NOMO-1 treated with dmso at 0.1 percent for 144 hours (cell line): ENCODE measurements at regions not wholly inside any gene's neighbourhood (a gene's known extent, or its start where the extent isn't known, plus 50 kb on each side); places are given as distances from the start of the nearest gene placed in this dataset.

Experiments used
- DNase-seq: peaks from one replicate; lab custom pipeline; 2025; ENCODE audit not compliant: unreplicated experiment; lab: John Stamatoyannopoulos, UW

- DNase-seq: no peak
These were observed 1127.5 kb downstream of the GRIK2 start for GRCh38 chr6:102520966-102521365.

GRCh38 chr6:102517506-102517905, 1124.0 kb downstream of the GRIK2 start:
- no peak for DNase-seq

DNA sequence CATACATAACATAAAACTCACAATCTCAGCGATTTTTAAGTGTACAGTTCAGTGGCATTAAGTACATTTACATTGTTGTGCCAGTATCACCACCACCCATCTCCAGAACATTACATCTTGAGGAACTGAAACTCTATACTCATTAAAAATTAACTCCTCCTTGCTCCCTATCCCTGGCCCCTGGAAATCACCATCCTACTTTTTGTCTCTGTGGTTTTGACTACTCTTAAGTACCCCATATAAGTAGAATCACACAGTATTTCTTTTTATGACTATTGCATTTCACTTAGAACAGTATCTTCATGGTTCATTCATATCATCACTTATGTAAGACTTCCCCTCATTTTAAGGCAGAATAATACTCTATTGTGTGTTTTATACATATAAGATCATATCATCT, 1108.1 kb downstream of the GRIK2 start:
- DNase-seq: no peak

DNA sequence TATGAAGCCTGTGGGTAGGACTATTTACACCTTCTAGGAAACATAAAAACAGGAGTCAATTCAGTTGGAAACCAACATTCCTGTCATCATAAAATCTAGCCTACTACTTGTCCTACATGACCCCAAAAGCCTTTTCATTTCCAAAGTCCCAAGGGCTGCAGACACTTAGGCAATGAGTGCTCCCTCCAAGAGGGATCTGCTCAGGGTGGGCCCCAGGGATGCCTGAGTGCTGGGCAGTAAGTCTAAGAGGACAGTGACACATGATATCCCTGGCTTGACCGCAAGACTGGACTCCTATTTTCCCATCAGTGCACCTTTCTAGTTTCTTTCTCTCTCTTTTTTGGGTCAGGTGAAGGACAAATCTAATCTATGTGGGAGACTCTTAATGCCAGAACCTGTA, 1101.3 kb downstream of the GRIK2 start:
- no peak for DNase-seq

GRCh38 chr6:102493485-102493884, 1100.0 kb downstream of the GRIK2 start:
- DNase-seq: no peak

GRCh38 chr6:102488729-102489128, 1095.2 kb downstream of the GRIK2 start:
- no peak for DNase-seq

DNA sequence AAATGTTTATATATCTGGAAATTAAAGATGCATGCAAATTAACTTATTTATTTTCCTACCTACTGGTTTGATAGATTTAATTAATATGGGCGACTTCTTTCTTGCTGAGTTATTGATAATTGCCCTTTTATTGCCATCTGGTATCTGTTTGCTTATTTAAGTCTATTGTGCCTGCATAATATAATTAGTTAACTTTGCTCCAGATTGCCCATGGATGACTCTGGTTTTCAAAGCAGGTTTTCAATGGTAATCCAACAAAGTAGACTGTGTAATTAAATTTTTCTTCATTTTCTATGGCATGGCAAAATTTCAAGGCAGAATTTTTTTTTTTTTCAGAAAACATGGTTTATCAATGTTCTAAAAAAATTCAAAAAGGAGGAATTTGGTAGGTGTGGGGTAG, 1092.0 kb downstream of the GRIK2 start:
- no peak for DNase-seq

GRCh38 chr6:102474041-102474807, 1080.7 kb downstream of the GRIK2 start:
- no peak for DNase-seq

GRCh38 chr6:102458990-102459389, 1065.5 kb downstream of the GRIK2 start:
- no peak for DNase-seq

DNA sequence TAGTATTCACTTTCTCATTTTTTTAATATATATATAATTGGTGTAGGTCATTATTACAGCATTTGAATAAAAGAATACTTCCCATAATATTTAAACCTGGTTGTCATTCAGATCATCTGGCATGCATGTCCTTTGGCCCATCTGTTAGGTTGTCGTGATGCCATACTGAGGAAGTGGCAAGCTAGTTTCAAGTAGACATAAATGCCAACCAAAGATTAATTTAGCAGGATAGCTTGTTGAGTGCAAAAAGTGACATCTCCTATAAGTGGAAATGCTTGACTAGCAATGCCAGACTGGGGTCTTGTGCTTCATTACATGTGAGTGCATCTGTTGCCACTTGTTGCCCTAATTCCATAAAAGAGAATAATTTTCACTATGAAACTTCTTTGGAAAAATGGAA, 1044.7 kb downstream of the GRIK2 start:
- no peak for DNase-seq

- no peak for DNase-seq
These were observed 1024.0 kb downstream of the GRIK2 start for GRCh38 chr6:102417368-102417998.

DNA sequence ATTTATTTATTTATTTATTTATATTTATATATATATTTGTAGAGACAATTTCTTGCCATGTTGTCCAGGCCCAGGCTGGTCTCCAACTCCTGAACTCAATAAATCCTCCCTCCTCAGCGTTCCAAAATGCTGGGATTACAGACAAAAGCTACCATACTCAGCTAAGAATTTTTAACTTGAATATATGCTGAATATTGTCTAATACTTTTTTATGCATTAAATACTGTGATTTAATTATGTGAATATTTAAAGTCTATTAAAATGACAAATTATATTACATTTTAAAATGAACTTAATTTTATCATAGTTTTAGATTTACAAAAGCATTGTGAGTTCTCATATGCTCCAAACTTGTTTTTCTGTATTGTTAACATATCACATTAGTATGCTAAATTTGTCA, 1022.4 kb downstream of the GRIK2 start:
- no peak for DNase-seq

- DNase-seq: no peak
These were observed 1018.3 kb downstream of the GRIK2 start for GRCh38 chr6:102411796-102412195.

DNA sequence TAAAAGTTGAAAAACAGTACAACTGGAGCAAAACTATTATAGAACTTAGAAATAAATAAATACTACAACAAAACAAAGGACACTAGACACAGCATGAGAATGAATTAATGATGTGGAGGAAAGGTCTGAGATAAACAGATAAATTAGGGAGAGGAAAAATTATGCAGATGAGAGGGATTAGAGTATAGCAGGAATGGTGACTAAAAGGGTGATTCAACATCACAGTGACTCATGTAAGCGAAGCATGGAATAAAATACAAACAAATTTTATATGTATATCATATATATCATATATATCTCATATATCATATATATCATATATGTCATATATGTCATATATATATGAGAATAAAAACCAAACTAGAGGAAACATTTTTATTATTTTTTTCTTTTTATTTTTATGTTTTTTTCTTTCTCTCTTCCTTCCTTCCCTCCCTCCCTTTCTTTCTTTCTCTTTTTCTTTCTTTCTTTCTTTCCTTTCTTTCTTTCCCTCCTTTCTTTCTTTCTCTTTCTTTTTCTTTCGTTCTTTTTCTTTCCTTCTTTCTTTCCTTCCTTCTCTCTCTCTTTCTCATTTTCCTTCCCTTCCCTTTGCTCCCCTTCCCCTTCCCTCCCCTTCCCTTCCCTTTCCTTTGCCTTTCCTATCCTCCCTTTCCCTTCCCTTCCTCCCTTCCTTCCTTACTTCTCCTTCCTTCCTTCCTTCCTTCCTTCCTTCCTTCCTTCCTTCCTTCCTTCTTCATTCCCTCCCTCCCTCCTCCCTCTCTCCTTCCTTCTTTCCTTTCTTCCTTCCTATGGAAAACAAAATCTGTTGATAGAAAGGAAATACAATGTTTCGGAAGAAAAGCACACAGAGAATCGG, 1014.6 kb downstream of the GRIK2 start:
- no peak for DNase-seq

- DNase-seq: no peak
These were observed 1012.4 kb downstream of the GRIK2 start for GRCh38 chr6:102405860-102406259.

DNA sequence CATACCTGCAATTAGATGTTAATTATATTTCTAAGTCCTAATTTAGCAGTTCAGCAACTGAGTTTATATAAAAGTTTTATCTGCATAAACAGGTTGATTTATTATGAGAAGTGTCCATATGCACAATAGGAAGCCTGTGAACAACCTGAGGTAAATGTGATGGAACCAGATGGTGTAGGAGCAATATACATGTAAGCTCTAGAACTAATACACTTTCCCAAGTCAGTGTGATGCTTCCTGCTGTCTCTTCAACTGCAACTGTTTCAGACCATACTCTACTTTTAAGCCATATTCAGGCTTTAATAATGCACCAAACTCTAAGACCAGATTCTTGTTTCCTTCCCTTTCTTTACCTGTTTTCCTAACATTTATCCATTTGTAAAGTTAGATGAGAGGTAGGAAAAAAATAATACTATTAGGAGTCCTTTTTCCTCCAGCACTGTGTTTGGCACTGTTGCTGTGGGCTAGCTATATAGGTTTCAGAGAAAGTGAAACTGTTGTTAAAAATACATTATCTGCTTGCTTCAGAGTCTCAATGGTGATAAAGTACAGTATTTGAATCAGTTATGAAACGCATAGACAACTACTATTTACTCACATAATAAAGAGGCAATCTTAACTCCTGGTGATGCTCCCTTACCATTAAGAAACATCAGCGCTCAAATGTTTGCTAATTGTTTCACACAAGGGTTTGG, 1009.3 kb downstream of the GRIK2 start:
- no peak for DNase-seq

- DNase-seq: no peak
These were observed 1005.4 kb downstream of the GRIK2 start for GRCh38 chr6:102398788-102399390.

DNA sequence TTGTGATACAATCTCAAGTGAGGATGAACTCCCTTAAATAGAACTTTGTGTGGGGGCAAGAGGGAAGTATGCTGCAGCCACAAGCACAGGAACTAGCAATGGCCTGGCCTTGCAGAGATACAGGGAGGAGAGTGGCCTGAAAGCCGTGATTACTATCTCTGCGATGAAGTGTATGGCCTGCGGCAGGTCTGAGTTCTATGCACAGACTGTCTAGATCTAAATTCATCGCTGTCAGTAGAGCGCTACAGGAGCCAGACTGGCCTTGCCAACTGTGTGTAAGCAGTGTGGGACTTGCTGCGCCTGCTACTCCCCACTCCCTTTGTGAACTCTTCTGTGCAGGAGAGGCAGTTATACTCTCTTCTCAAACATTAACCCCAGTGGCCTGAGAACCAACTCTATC, 997.0 kb downstream of the GRIK2 start:
- DNase-seq: no peak

- no peak for DNase-seq
These were observed 996.5 kb downstream of the GRIK2 start for GRCh38 chr6:102389994-102390393.

DNA sequence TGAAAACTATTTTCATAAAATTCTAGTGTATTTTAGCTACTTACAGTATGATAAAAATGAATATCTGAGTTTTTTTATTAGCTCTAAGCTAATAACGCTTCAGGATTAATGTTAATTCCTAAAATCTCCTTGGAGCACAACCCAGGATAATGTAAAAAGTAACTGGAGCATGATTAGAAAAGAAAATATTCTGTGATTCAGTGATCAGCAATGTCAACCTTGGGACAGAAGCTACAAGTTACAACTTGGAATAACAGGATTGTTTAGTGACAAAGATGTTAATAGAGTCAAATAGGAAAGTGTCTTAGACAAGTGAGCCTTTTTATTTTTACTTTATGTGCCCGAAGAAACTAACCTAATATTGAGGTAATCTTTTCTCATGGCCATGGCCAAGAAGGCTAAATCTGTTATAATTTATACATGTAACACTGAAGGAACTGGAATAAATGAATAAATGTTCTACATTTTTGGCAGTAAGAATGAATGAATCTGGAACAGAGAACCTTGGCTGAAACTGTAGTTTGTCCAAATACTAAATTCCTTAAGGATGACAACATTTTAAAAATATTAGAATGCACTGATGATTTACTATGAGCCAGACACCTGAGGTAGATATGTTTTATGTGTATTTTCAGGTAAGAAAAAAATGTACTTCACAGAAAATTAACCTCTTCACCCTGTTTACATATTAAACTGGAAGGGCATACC, 994.0 kb downstream of the GRIK2 start:
- DNase-seq: no peak
